B cell (primary cell): ENCODE measurements at regions not wholly inside any gene's neighbourhood (a gene's known extent, or its start where the extent isn't known, plus 50 kb on each side); places are given as distances from the start of the nearest gene placed in this dataset.

Source experiments
- EZH2 ChIP-seq: IDR thresholded peaks from 2 replicates; pipeline ENCODE4 v1.6.1; 2012; ENCODE audit warnings: borderline replicate concordance, low read depth, mild to moderate bottlenecking, moderate library complexity, low read length; ENCODE audit not compliant: insufficient read depth, poor library complexity, severe bottlenecking
- TF ChIP-seq, protein P1 (sequence below): fragments of 200-600 bp; IDR thresholded peaks from one replicate; pipeline ENCODE4 v1.8.0; 2022; ENCODE audit warnings: antibody characterized with exemption, mild to moderate bottlenecking

DNA sequence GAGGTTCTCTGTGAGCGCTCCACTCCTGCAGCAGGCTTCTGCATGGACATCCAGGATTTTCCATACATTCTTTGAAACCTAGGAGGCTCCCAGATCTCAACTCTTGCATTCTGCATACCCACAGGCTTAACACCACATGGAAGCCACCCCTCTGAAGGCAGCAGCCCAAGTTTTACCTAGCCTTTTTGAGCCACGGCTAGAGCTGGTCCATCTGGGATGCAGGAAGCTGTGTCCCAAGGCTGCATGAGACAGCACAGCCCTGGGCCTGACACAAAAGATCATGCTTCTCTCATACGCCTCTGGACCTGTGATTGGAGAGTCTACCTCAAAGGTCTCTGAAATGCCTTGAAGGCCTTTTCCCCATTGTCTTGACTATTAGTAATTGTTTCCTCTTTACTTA, 53.6 kb upstream of the RPRM start:
- TF ChIP-seq, protein P1, sequence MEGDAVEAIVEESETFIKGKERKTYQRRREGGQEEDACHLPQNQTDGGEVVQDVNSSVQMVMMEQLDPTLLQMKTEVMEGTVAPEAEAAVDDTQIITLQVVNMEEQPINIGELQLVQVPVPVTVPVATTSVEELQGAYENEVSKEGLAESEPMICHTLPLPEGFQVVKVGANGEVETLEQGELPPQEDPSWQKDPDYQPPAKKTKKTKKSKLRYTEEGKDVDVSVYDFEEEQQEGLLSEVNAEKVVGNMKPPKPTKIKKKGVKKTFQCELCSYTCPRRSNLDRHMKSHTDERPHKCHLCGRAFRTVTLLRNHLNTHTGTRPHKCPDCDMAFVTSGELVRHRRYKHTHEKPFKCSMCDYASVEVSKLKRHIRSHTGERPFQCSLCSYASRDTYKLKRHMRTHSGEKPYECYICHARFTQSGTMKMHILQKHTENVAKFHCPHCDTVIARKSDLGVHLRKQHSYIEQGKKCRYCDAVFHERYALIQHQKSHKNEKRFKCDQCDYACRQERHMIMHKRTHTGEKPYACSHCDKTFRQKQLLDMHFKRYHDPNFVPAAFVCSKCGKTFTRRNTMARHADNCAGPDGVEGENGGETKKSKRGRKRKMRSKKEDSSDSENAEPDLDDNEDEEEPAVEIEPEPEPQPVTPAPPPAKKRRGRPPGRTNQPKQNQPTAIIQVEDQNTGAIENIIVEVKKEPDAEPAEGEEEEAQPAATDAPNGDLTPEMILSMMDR, result no peak
- TF ChIP-seq EZH2, result no peak
